GM21367 (cell line): ENCODE measurements at regions not wholly inside any gene's neighbourhood (a gene's known extent, or its start where the extent isn't known, plus 50 kb on each side); places are given as distances from the start of the nearest gene placed in this dataset.

Source experiments
- ATAC-seq: cut with Tn5 transposase; IDR thresholded peaks from one replicate; pipeline ENCODE4 v1.9.1; 2021; ENCODE audit not compliant: unreplicated experiment

- ATAC-seq: no peak
These were observed 358.0 kb downstream of the WDR72 start for GRCh38 chr15:53401503-53401902.

GRCh38 chr15:53400986-53401385, 358.5 kb downstream of the WDR72 start:
- ATAC-seq: no peak

GRCh38 chr15:53397041-53397616, 362.3 kb downstream of the WDR72 start:
- no peak for ATAC-seq

- ATAC-seq: no peak
These were observed 363.6 kb downstream of the WDR72 start for GRCh38 chr15:53395871-53396270.

GRCh38 chr15:53390549-53390948, 368.9 kb downstream of the WDR72 start:
- no peak for ATAC-seq

- ATAC-seq: no peak
These were observed 370.0 kb downstream of the WDR72 start for GRCh38 chr15:53389271-53390037.

GRCh38 chr15:53384417-53384816, 375.0 kb downstream of the WDR72 start:
- no peak for ATAC-seq

- no peak for ATAC-seq
These were observed 381.2 kb downstream of the WDR72 start for GRCh38 chr15:53378096-53378800.

GRCh38 chr15:53367740-53368139, 391.7 kb downstream of the WDR72 start:
- ATAC-seq: no peak

GRCh38 chr15:53360881-53361280, 398.6 kb downstream of the WDR72 start:
- ATAC-seq: no peak

- no peak for ATAC-seq
These were observed 400.4 kb downstream of the WDR72 start for GRCh38 chr15:53359038-53359437.

- no peak for ATAC-seq
These were observed 404.6 kb downstream of the WDR72 start for GRCh38 chr15:53354874-53355273.

- no peak for ATAC-seq
These were observed 408.1 kb downstream of the WDR72 start for GRCh38 chr15:53351373-53351772.

GRCh38 chr15:53346583-53346982, 412.9 kb downstream of the WDR72 start:
- no peak for ATAC-seq

- ATAC-seq: no peak
These were observed 427.9 kb downstream of the WDR72 start for GRCh38 chr15:53331328-53332190.

- ATAC-seq: no peak
These were observed 431.1 kb downstream of the WDR72 start for GRCh38 chr15:53328341-53328740.

GRCh38 chr15:53324061-53324460, 435.4 kb downstream of the WDR72 start:
- no peak for ATAC-seq

- no peak for ATAC-seq
These were observed 436.3 kb downstream of the WDR72 start for GRCh38 chr15:53323191-53323590.

GRCh38 chr15:53320816-53321215, 438.6 kb downstream of the WDR72 start:
- no peak for ATAC-seq

GRCh38 chr15:53312707-53313106, 446.8 kb downstream of the WDR72 start:
- ATAC-seq: no peak

- no peak for ATAC-seq
These were observed 448.8 kb downstream of the WDR72 start for GRCh38 chr15:53310709-53311108.
